Hepatocyte (in vitro differentiated cells): ENCODE measurements at regions not wholly inside any gene's neighbourhood (a gene's known extent, or its start where the extent isn't known, plus 50 kb on each side); places are given as distances from the start of the nearest gene placed in this dataset.
"Not testable (repeated sequence)": the region's sequence is repeated elsewhere in the genome, so short reads cannot be mapped to it uniquely, and the experiment has no call there.

Experiments
- CTCF ChIP-seq: fragments of 200-600 bp; sonication (generic); IDR thresholded peaks from 2 replicates; pipeline ENCODE4 v1.5.1; 2016; ENCODE audit warnings: antibody characterized with exemption, mild to moderate bottlenecking; ENCODE audit not compliant: poor library complexity
- EZH2 ChIP-seq: fragments of 200-600 bp; sonication (generic); IDR thresholded peaks from 2 replicates; pipeline ENCODE4 v1.6.1; 2016; ENCODE audit warnings: antibody characterized with exemption, mild to moderate bottlenecking, borderline replicate concordance
- EZH2phosphoT487 ChIP-seq: fragments of 200-600 bp; sonication (generic); IDR thresholded peaks from one replicate; pipeline ENCODE4 v1.6.1; 2018; ENCODE audit warnings: antibody characterized with exemption, mild to moderate bottlenecking, low read depth, moderate library complexity; ENCODE audit not compliant: unreplicated experiment, severe bottlenecking

GRCh38 chr15:20267996-20268395, 273.6 kb downstream of the GOLGA6L6 start:
- not testable (repeated sequence) for TF ChIP-seq EZH2phosphoT487, CTCF, EZH2
